Islet precursor cell (in vitro differentiated cells): ENCODE measurements at regions not wholly inside any gene's neighbourhood (a gene's known extent, or its start where the extent isn't known, plus 50 kb on each side); places are given as distances from the start of the nearest gene placed in this dataset.

Experiments used
- DNase-seq: peaks from one replicate; pipeline ENCODE4 v3.0.0-alpha.2; 2018

DNA sequence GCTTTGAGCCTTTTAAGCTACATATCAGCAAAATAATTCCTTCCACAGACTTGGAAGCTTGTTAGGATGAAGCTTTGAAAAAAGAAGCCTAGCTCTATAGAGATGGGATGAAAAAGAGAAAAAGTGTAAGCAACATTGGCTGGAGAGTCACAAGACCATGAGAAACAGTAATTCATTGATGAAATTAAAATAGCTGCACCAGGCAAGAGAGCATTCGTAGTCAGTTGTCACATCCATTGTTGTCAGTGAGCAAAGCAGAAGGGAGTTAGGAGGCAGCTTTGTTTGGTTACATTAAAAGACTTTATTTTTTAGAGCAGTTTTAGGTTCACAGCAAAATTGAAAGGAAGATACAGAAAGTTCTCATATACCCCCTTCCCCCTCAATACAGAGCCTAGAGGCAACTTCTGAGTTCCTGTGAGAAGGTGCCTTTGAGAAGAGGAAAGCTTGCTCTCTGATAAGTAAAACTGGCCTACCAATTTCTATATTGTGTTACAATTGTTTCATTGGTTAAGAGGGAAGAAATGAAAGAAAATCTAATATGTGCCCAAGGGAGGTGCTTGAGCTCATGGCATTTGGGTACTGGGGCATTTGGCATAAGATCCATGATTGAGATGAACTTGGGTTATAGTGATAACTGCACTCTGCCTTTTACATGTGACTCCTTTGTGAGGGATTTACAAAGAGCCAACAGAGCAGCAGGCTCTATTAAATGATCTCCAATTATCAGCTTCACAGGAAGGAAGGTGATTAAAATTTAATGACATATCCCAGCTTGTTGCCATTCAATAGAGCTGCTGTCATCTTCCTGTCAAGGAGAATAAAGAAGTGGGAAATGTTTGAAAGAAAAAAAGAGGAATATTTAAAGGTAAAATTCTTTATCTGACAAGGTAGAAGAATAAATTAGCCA, 361.3 kb upstream of the TMTC1 start:
- no peak for DNase-seq

DNA sequence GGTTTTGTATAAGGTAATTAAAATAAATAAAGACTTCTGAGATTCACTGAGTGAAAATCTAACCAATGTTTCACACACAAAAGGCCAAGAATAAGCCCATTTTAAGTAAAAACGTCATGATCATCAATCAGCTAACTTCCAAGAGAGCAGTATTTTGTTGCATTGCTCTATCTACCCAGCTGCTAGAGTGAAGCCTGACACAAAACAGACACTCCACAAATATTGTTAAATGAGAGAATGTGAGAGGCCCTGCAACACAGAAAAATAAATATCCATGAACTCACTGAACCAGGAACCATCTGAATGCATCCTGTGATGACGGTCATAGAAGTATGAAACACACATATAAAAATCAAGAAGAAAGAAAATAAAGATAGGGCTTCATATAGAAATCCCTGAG, 358.6 kb upstream of the TMTC1 start:
- DNase-seq = no peak

DNA sequence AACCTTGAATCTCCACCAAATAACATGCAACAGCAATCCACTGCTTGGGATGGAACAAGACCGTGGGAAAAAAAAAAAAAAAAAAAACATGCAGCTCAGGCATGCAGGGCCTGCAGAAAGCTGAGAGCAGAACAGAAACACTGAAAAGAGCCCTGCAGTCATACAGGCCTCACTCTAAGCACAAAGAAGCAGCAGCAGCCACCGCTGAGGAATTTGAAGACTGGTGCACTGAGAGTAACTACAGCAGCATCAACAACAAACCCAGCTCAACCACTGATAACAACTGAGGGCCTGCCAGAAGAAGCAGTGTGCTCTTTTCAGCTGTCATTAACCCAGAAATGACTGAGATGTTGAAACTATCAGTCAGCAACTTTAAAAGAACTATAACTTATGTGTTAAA, 354.7 kb upstream of the TMTC1 start:
- peak; percentile 96 for DNase-seq

DNA sequence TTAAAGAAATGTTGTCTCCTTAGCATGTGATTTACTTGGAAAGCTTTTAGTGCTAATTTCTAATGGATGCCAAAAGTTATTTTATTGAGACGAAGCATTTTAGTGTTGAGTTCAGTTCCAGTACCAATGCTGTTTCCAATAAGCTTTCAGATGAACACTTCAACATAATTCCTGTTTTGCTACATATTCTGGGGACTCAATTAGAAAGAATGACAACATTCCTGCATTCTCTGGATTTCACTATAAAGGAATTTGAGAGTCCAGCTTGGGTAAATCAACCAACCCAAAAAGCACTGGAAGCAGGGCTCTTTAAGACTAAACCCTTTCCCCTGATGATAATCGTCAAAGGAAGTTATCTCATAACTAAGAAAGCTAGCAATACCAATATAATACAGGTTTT, 353.0 kb upstream of the TMTC1 start:
- no peak for DNase-seq

DNA sequence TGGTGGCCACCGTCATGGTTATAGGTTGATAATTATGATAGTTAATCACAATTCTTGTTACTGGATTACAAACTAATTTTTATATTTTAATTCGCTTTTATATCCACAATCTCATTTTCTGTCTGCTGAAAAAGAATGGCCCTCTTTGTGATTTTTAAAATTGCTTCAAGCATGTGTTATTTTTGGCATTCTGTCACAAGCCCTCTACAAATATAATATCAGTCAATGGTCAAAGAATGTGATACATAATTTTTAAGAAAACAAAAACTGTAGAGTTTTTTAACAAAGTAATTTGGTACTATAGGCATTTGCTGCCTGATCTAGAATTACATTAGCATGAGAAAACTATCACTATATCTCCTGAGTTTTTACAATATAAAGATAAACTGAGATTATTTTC, 352.0 kb upstream of the TMTC1 start:
- no peak for DNase-seq

DNA sequence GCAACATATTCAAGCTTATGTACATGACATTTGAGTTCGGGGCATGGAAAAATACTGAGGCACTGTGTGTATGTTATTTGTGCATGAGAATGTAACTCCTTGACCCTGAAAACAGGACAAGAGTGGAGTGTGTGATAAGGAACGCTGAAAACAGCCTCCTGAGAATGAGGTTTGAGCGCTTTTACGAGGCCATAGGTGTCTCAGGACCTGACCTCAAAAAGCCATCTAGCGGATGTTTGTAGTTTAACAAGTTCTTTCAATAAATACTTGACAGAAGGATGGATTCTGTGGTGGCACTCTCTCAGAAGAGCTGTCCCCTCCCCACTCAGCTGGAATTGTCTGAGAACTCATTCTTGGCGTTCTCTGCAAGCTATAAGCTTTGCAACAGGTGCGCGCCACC, 350.5 kb upstream of the TMTC1 start:
- DNase-seq = peak; percentile 59

DNA sequence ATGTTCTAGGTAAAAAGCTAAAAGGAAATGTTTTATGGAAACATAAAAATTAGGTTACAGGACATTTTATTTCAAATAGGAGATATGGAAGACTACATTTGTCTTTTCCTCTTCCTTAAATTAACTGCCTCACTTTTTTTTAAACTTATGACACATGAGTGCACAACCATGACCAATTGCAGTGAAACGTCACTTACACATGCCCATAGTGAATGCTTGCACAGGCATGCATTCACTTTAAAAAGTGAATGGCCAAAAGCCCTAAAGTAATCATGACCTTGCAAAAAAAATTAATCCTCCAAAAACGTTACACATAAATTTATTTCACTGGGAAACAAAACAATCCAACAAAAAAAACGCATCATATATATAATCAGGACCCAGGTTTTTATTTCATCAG, 343.2 kb upstream of the TMTC1 start:
- DNase-seq = no peak

DNA sequence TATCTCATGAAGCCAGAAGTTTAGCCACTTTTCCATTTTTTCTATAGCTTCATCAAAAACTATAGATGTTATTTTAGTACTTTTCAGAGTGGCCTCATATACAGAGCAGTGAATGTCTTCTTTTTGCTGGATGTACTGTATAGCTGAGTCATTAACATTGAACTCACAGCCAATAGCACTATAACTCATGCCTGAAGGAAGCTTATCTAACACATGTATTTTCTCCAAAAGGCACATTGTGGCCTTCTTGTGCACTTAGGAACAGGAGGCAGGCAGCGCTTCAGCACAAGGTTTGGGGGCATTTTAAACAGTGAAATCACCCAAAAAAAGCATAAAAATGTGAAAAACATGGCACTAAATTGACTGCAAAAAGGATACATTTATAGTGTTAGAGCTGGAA, 336.8 kb upstream of the TMTC1 start:
- no peak for DNase-seq

DNA sequence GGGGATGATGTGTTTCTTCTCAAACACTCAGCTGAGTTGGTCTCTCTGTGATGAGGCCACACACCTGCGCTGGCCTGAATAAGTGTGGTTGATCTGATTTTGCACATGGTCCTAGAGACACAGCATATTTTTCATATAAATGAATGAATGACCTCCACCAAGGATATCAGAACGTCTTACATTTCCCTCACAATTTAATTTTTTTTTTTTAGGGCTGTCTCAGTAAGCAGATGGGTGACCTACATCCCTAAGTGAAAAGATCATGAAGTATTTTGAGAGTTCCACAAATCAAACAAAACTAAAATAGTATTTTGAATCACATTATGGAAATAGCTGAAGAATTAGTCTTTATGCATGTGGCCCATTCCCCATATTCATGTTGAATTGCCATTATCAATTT, 333.7 kb upstream of the TMTC1 start:
- DNase-seq = no peak

DNA sequence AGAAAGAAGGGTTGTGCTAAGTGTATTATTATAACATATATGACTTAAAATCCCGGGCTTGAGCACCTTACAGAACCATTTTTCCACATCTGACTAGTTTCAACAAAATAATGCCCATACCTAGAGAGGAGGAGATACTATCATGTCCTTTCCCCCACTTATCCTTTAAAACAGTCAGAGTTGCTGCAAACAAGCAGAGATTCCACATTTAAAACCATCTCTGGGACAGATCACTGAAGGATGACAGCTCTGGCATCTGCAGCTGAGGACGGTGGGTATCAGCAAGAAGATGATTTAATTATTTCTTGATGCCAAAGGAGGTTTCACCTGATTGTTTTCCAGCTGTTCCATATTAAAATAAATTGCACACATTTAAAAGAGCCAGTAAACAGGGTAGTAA, 328.0 kb upstream of the TMTC1 start:
- no peak for DNase-seq

DNA sequence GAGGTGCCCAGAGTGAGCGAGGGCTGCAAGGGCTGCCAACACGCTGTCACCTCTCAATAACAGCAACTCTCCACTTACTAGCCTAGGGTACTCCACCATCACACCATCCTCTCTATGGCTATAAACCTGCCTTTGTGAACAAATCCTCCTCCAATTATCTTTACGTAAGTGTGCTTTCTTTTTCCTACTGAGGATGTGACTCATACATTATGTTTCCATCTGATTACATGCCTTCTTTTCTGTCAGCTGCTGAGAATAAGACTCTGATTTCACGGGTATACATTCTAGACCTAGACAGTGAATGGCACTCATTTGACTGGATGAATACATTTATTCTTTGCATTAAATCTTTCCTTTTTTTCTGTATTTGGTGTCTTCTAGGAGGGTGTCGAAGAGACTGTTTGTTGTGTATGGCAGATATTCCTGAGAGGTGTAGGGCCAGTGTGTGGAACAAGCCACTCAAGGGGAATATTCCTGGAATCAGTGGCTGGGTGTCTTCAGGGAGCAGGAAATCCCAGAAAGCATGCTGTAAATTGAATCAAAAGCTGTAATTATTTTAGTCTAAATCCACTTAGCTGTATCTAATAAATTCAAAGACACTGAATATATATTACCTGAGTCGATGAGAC, 327.3 kb upstream of the TMTC1 start:
- no peak for DNase-seq

DNA sequence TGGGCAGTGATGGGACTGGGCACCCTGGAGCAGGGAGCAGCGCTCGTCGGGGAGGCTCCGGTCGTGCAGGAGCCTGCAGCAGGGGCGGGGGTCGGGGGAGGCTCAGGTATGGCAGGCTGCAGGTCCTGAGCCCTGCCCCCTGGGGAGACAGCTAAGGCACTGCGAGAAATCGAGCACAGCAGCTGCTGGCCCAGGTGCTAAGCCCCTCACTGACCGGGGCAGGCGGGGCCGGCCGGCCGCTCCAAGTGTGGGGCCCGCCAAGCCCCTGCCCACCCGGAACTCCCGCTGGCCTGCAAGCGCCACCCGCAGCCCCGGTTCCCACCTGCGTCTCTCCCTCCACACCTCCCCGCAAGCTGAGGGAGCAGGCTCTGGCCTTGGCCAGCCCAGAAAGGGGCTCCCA, 326.8 kb upstream of the TMTC1 start:
- DNase-seq = no peak

DNA sequence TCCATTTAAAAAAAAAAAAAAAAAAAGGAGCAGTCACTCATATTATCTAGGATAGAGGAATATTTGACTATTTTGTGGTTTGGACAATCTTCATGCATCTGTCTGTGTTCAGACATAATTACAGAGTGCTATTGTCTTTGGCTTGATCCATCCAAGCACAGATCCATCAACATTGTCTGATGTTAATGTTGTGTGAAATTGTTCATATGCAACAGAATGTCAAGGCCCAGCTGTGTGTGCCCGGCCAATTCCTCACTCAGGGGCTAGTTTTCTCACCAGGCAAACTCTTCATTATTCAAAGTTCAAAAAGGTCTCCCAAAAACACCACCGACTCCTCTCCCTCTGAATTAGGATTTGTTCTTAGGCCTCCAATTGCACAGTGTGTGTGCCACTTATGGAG, 324.9 kb upstream of the TMTC1 start:
- DNase-seq = no peak

DNA sequence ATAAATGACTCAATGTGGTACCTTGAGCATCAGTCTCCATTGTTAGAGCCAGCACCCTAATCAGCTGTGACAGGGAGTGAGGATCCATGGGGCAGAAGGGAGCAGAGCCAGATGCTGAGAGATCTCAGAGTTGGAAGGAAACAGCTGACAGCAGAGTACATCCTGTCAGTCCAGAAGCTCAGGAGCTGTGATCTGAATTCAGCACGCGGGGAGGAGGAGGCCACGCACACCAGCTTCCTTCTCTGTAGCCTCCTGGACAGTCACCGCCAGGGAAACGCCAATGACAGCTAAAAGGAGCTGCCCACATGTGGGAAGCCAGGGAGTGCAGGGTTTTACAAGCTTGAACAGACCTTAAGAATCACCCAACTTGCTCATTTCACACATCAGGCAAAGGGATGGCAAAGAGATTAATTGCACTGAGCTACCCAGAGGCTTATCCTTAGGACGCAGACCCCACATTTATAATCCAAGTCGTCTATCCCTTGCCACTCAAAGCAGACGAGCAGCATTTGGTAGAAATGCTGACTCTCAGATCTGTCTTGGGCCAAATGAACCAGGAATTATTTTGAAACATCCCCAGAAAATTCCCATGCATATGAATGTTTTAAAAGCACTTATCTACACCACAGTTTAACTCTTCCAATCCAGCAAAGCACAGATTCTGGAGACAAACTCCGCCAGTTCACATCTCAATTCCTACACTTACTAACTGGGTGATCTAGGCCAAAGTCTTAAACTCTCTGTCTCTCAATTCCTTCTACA, 322.6 kb upstream of the TMTC1 start:
- no peak for DNase-seq

DNA sequence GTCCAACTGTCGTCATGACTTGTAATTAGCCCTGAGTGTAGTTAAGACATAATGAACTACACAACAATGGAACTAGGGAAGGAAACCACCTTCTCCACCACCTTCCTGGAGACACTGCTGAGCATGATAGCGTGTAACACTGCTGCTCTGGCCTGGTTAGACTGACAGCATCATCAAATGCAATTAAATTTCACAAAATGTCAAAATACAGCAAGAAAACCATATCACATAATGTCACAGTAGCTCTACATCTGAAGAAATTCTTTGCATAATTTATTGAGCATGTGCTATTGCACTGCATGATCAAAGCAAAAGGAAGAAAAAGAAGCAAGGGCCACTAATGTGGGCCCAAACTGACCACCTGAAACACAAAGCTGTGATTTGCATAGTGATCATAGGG, 321.8 kb upstream of the TMTC1 start:
- DNase-seq = no peak

DNA sequence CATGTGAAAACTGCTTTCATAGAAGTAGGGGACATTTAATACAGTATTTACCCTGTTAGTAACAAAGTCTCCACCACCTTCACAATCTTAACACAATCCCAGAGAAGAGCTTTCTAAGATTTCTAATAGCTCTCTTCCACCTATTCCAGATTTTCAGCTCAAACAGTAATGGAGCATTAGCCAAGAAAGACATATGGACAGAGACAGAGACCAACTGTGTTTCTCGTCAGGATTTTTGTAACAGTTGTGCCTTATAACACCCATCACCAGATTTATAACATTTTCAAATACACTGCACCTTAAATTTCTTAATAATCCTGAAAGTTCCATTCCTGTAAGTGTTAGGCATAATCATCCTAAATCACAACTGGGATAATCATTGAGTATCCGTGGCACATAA, 321.2 kb upstream of the TMTC1 start:
- no peak for DNase-seq

DNA sequence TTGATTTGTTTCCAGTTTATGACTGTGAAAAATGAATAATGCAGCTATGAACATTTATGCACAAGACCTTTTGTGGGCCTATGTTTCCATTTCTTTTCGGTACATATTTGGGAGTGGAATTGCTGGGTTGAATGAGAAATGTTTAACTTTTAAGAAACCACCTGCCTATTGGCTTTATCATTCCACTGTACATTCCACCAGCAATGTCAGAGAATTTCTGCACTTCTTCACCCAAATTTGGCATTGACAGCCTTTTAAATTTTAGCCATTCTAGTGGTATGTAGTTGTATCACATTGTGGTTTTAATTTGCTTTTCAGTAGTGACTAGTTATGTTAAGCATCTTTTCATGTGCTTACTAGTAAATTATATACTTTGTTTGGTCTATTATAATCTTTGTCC, 317.0 kb upstream of the TMTC1 start:
- no peak for DNase-seq

DNA sequence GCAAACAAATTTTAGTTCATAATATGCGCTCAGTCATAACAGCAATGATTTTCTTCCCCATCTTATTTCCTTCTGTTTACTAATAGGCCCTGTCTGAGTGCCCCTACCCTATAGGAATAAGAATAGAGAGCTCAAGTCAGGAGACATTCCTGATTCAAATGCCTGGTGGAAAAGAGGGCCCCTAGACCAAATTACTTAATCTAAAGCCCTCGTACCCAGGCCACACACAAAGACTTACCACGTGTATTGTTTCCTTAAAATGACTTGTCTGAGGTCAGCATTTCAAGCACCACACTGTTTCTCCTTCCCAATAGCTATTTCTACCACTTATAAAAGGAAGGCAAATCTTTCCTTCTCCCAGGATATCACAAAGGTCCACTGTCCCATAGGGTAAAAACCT, 314.9 kb upstream of the TMTC1 start:
- no peak for DNase-seq

DNA sequence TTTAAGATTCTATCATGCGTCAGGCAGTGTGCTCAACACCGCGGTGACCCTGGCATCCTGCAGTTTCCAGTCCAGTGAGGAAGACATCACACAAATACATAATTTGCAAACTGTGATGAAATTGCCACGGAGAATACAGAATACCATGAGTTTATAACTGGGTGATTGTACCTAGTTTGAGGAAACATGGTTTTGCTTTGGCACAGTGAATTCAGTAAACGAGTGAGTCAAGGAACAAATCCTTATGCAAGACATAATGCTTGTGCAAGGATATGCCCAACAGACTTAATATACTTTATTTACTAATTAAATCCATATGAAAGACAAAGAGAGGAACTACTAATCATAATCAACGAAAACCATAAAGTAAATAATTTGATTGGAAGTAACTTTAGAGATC, 311.8 kb upstream of the TMTC1 start:
- no peak for DNase-seq

DNA sequence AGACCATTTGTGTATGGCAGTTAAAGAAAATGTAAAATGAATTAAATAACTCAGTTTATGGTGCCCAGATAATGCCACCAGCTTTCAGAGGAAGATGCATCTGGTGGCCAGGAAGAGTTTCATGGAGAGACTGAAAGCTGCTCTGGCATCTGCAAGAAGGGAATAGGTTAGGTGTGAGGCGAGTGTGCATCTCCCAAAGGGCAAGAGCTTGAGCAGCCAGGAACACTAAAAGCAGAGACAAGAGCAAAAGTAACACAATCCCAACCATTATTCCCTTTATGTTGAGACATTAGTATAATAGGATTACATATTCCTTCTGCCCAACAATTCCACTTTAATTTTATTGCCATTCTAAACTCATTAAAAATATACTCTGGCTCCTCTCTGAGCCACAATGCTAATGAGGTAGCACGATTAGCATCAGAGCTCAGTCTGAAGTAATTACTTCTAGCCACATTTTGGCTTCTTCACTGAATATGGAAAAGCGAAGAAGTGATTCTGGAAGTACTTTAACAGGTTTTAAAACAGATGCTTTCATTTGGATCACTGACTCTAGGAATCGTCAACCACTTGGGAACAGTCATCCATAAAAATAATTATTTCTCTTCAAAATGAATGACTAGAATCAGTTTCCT, 309.4 kb upstream of the TMTC1 start:
- no peak for DNase-seq

DNA sequence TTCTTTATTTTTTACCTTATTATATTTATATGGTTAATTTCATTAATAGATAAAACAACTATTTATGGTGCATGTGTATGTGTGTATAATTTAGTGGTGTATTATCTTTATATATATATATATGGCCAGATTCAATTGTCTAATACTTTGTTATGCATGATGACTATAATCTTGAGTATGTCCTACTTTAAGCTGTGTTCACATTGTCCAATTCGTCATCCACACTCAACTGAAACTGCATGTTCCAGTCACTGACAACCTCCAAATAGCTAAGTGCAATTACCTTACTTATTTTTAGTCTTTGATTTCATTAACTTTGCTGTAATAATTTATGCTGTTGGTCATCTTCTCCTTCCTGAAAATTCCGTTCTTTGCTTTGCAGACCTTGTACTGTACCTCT, 306.5 kb upstream of the TMTC1 start:
- no peak for DNase-seq

DNA sequence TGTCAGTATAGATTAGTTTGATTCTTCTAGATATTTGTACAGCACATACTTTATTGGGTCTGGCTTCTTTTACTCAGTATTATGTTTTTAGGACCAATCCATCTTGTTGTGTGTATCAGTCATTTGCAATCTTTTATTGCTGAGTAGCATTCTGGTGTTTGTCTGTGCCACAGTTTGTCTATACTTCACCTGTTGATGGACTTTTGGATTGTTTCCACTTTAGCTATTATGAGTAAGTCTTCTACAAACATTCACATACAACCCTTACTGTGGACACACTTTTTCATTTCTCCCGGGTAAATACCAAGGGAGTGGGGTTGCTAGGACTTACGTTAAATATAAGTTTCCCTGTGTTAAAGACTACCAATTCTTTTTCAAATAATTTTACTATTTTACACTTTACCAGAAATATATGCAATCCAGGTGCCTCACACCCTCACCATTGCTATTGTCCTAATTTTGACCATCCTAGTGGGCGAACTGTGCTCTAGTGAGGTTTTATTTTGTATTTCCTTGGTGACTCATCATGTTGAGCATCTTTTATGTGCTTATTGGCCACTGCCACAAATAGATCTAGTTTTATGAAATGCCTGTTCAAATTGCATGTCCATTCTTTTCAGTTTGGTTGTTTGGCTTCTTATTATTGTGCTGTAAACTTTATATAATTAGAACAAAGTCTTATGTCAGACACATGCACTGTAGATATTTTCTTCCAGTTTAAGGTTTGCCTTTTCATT, 304.7 kb upstream of the TMTC1 start:
- no peak for DNase-seq

DNA sequence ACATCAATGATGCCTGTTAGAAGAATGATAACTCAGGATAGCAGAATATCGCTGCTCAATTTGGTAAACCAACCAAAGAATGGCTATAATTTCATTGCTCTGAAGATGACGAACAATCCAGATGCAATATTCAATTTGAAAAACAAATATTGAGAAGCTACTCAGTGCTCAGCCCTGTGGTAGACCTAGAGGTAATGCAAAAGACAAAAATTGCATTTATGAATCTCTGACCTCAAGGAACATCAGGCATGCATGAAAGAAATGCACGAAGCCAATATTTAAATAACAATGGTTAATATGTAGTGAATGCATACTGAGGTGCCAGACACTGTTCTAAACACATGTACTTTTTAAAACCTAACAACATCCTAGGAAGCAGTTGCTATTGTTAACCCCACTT, 298.6 kb upstream of the TMTC1 start:
- no peak for DNase-seq
